Stimulated activated CD8-positive, alpha-beta memory T cell treated with anti-CD3 and anti-CD28 coated beads, Interleukin-15, amount 100 ng/mL, for 24 hours (primary cell): ENCODE measurements at regions not wholly inside any gene's neighbourhood (a gene's known extent, or its start where the extent isn't known, plus 50 kb on each side); places are given as distances from the start of the nearest gene placed in this dataset.

Source experiments
- DNase-seq: peaks from one replicate; pipeline ENCODE4 v3.0.0-alpha.2; 2020; ENCODE audit warnings: low read depth

GRCh38 chr6:11292594-11293236 lies 60.2 kb upstream of the NEDD9 start:
- DNase-seq = no peak

- DNase-seq = no peak
Observed at GRCh38 chr6:11292091-11292490, 59.6 kb upstream of the NEDD9 start.

GRCh38 chr6:11291582-11291981 lies 59.1 kb upstream of the NEDD9 start:
- no peak for DNase-seq

- DNase-seq = no peak
Observed at GRCh38 chr6:11290027-11290426, 57.6 kb upstream of the NEDD9 start.

GRCh38 chr6:11288065-11288464 lies 55.6 kb upstream of the NEDD9 start:
- DNase-seq = no peak

GRCh38 chr6:11284996-11285395 lies 52.5 kb upstream of the NEDD9 start:
- no peak for DNase-seq

- no peak for DNase-seq
Observed at GRCh38 chr6:11283629-11284028, 51.2 kb upstream of the NEDD9 start.

- no peak for DNase-seq
Observed at GRCh38 chr6:11282875-11283274, 50.4 kb upstream of the NEDD9 start.
